Progenitor cell of endocrine pancreas (in vitro differentiated cells): ENCODE measurements at regions not wholly inside any gene's neighbourhood (a gene's known extent, or its start where the extent isn't known, plus 50 kb on each side); places are given as distances from the start of the nearest gene placed in this dataset.

Experiments used
- DNase-seq: peaks from one replicate; pipeline ENCODE4 v3.0.0; 2021; ENCODE audit warnings: low spot score; ENCODE audit not compliant: unreplicated experiment
- H3K27ac Mint-ChIP-seq: 2 replicates; pipeline ENCODE4 v1.8.0; 2021; ENCODE audit warnings: mild to moderate bottlenecking, moderate library complexity, mixed read lengths
- H3K27me3 Mint-ChIP-seq: 2 replicates; pipeline ENCODE4 v1.8.0; 2021; ENCODE audit warnings: mixed read lengths
- H3K36me3 Mint-ChIP-seq: 2 replicates; pipeline ENCODE4 v1.8.0; 2022; ENCODE audit warnings: mixed read lengths; ENCODE audit not compliant: insufficient read depth
- H3K4me1 Mint-ChIP-seq: 2 replicates; pipeline ENCODE4 v1.8.0; 2021; ENCODE audit warnings: low read depth, mixed read lengths
- H3K4me3 Mint-ChIP-seq: 2 replicates; pipeline ENCODE4 v1.8.0; 2021; ENCODE audit warnings: low read depth, mild to moderate bottlenecking, moderate library complexity, mixed read lengths
- H3K9me3 Mint-ChIP-seq: 2 replicates; pipeline ENCODE4 v1.8.0; 2021; ENCODE audit warnings: low read depth, mixed read lengths
- TF ChIP-seq, protein P1 (sequence below): fragments of 200-600 bp; sonication (generic); IDR thresholded peaks from one replicate; pipeline ENCODE4 v1.5.0; 2021; ENCODE audit warnings: antibody characterized with exemption, mild to moderate bottlenecking; ENCODE audit not compliant: unreplicated experiment

DNA sequence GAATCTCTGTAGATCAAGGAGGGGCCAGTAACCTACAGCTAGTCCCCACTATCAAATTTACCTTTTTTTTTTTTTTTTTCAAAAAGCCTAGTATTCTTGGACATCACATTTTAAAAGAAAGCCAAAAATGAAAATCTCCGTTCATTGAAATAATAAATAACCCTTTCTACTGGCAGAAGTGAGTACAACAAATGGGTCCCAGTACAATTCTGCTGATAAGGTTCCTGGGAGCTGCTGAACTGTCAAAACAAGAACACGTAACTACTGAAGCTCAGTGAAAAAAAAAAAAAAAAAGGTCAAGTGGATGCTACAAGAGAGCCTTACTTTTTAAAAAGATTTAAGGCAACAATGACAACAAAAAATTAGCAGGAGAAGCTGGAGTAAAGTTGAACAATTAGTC lies 464.9 kb downstream of the EPM2A start:
- H3K4me1 Mint-ChIP-seq = peaks cover 59% of the 10 kb centered on the region

GRCh38 chr6:145271040-145271439 lies 464.3 kb downstream of the EPM2A start:
- DNase-seq = no peak
- Mint-ChIP-seq H3K36me3 (no peaks in the 10 kb centered on the region), H3K27me3 (no peaks in the 10 kb centered on the region), H3K4me1 (peaks cover 54% of the 10 kb centered on the region), H3K9me3 (peaks cover 3% of the 10 kb centered on the region), H3K4me3 (no peak overlapping the region), H3K27ac (peak overlapping the region; percentile 68)
- TF ChIP-seq, protein P1, sequence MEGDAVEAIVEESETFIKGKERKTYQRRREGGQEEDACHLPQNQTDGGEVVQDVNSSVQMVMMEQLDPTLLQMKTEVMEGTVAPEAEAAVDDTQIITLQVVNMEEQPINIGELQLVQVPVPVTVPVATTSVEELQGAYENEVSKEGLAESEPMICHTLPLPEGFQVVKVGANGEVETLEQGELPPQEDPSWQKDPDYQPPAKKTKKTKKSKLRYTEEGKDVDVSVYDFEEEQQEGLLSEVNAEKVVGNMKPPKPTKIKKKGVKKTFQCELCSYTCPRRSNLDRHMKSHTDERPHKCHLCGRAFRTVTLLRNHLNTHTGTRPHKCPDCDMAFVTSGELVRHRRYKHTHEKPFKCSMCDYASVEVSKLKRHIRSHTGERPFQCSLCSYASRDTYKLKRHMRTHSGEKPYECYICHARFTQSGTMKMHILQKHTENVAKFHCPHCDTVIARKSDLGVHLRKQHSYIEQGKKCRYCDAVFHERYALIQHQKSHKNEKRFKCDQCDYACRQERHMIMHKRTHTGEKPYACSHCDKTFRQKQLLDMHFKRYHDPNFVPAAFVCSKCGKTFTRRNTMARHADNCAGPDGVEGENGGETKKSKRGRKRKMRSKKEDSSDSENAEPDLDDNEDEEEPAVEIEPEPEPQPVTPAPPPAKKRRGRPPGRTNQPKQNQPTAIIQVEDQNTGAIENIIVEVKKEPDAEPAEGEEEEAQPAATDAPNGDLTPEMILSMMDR = no peak

More for the DNA sequence above, 464.9 kb downstream of the EPM2A start:
- Mint-ChIP-seq H3K27ac (no peak overlapping the region), H3K9me3 (peaks cover 3% of the 10 kb centered on the region), H3K27me3 (no peaks in the 10 kb centered on the region), H3K36me3 (no peaks in the 10 kb centered on the region), H3K4me3 (no peak overlapping the region)
- no peak for DNase-seq
- TF ChIP-seq, protein P1 = no peak

GRCh38 chr6:145271577-145271976 lies 463.7 kb downstream of the EPM2A start:
- H3K27ac Mint-ChIP-seq = no peak overlapping the region
- H3K27me3 Mint-ChIP-seq = no peaks in the 10 kb centered on the region
- no peak for DNase-seq
- TF ChIP-seq, protein P1 = no peak
- H3K36me3 Mint-ChIP-seq = no peaks in the 10 kb centered on the region
- no peak overlapping the region for H3K4me3 Mint-ChIP-seq
- H3K9me3 Mint-ChIP-seq = peaks cover 3% of the 10 kb centered on the region
- peaks cover 49% of the 10 kb centered on the region for H3K4me1 Mint-ChIP-seq

- H3K4me1 Mint-ChIP-seq = peaks cover 42% of the 10 kb centered on the region
Observed at GRCh38 chr6:145272246-145272645, 463.1 kb downstream of the EPM2A start.

DNA sequence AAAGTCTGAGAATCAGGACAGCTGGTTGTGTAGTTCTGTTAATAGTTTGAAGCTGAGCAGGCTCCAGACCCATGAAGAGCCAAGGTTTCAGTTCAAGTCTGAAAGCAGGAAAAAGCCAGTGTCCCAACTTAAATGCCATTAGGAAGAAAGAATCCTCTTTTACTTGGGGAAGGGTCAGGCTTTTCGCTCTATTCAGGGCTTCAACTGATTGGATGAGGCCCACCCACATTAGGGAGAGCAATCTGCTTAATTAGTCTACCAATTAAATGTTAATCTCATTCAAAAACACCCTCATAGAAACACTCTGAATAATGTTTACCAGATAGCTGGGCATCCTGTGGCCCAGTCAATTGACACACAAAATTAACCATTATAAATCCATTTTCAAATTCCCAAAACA lies 462.2 kb downstream of the EPM2A start:
- no peaks in the 10 kb centered on the region for H3K36me3 Mint-ChIP-seq
- peaks cover 37% of the 10 kb centered on the region for H3K4me1 Mint-ChIP-seq

More at GRCh38 chr6:145272246-145272645, 463.1 kb downstream of the EPM2A start:
- TF ChIP-seq, protein P1 = no peak
- Mint-ChIP-seq H3K36me3 (no peaks in the 10 kb centered on the region), H3K4me3 (no peak overlapping the region), H3K9me3 (peaks cover 3% of the 10 kb centered on the region), H3K27me3 (no peaks in the 10 kb centered on the region), H3K27ac (peak overlapping the region; percentile 75)
- DNase-seq = no peak

More for the DNA sequence above, 462.2 kb downstream of the EPM2A start:
- Mint-ChIP-seq H3K27ac (no peak overlapping the region), H3K27me3 (no peaks in the 10 kb centered on the region), H3K4me3 (no peak overlapping the region), H3K9me3 (peaks cover 3% of the 10 kb centered on the region)
- TF ChIP-seq, protein P1 = no peak
- no peak for DNase-seq
